ENCODE measurements at regions not wholly inside any gene's neighbourhood (a gene's known extent, or its start where the extent isn't known, plus 50 kb on each side); places are given as distances from the start of the nearest gene placed in this dataset.

DNA sequence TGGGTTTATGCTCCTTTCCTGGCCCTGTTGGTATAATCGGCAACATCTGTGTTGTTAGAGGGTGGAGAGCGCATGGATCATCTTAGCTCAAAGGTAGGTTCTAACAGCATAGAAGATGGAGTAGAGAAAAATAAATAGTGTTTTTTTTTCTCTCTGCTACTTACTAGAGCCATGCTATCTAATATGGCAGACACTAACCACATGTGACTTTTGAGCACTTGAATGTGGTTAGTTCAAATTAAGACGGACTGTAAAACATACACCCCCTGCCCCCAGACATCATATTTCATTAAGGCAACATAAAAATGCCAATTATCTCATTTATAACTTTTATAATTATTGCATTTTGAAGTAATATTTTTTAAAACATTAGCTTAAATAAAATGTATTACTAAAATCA, 525.1 kb downstream of the KIF20B start:
- Mint-ChIP-seq H3K4me3 (no peak overlapping the region), H3K36me3 (no peaks in the 10 kb centered on the region), H3K27me3 (ENCODE audit: low read depth) (no peaks in the 10 kb centered on the region), H3K4me1 (no peaks in the 10 kb centered on the region; the same call in 1 of the 2 replicates), H3K27ac (no peak overlapping the region), H3K9me3 (peaks cover 10% of the 10 kb centered on the region; the same call in 1 of the 2 replicates)
- DNase-seq (ENCODE audit: low spot score) (no peak), ATAC-seq (no peak)
- POLR2A ChIA-PET = no interaction called here
- no peak for TF ChIP-seq SMAD4 (CRISPR knock-in tag; IDR thresholded peaks at IDR 0.05)
- TF ChIP-seq, protein P1, sequence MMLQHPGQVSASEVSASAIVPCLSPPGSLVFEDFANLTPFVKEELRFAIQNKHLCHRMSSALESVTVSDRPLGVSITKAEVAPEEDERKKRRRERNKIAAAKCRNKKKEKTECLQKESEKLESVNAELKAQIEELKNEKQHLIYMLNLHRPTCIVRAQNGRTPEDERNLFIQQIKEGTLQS (CRISPR knock-in tag; conservative IDR thresholded peaks at IDR 0.05) = no peak
- TF ChIP-seq, protein P2, sequence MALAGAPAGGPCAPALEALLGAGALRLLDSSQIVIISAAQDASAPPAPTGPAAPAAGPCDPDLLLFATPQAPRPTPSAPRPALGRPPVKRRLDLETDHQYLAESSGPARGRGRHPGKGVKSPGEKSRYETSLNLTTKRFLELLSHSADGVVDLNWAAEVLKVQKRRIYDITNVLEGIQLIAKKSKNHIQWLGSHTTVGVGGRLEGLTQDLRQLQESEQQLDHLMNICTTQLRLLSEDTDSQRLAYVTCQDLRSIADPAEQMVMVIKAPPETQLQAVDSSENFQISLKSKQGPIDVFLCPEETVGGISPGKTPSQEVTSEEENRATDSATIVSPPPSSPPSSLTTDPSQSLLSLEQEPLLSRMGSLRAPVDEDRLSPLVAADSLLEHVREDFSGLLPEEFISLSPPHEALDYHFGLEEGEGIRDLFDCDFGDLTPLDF (CRISPR knock-in tag; IDR thresholded peaks at IDR 0.05) = no peak
- TF ChIP-seq, protein P3, sequence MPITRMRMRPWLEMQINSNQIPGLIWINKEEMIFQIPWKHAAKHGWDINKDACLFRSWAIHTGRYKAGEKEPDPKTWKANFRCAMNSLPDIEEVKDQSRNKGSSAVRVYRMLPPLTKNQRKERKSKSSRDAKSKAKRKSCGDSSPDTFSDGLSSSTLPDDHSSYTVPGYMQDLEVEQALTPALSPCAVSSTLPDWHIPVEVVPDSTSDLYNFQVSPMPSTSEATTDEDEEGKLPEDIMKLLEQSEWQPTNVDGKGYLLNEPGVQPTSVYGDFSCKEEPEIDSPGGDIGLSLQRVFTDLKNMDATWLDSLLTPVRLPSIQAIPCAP (CRISPR knock-in tag; IDR thresholded peaks at IDR 0.05) = no peak
- no peak for TF ChIP-seq SMAD3 (CRISPR knock-in tag; IDR thresholded peaks at IDR 0.05; ENCODE audit: borderline replicate concordance)
- TF ChIP-seq ZNF121 (CRISPR knock-in tag; IDR thresholded peaks at IDR 0.05) = no peak
- TF ChIP-seq E2F5 (CRISPR knock-in tag; IDR thresholded peaks at IDR 0.05) = no peak
- no peak for TF ChIP-seq MYBL2 (CRISPR knock-in tag; IDR thresholded peaks at IDR 0.05)
- TF ChIP-seq HMGXB4 (CRISPR knock-in tag; IDR thresholded peaks at IDR 0.05) = no peak
- TF ChIP-seq ESRRA (CRISPR knock-in tag; IDR thresholded peaks at IDR 0.05; ENCODE audit: borderline replicate concordance) = no peak
- TF ChIP-seq ERG (CRISPR knock-in tag; IDR thresholded peaks at IDR 0.05) = no peak
- TF ChIP-seq, protein P4, sequence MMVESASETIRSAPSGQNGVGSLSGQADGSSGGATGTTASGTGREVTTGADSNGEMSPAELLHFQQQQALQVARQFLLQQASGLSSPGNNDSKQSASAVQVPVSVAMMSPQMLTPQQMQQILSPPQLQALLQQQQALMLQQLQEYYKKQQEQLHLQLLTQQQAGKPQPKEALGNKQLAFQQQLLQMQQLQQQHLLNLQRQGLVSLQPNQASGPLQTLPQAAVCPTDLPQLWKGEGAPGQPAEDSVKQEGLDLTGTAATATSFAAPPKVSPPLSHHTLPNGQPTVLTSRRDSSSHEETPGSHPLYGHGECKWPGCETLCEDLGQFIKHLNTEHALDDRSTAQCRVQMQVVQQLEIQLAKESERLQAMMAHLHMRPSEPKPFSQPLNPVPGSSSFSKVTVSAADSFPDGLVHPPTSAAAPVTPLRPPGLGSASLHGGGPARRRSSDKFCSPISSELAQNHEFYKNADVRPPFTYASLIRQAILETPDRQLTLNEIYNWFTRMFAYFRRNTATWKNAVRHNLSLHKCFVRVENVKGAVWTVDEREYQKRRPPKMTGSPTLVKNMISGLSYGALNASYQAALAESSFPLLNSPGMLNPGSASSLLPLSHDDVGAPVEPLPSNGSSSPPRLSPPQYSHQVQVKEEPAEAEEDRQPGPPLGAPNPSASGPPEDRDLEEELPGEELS (CRISPR knock-in tag; IDR thresholded peaks at IDR 0.05) = no peak
- TF ChIP-seq, protein P5, sequence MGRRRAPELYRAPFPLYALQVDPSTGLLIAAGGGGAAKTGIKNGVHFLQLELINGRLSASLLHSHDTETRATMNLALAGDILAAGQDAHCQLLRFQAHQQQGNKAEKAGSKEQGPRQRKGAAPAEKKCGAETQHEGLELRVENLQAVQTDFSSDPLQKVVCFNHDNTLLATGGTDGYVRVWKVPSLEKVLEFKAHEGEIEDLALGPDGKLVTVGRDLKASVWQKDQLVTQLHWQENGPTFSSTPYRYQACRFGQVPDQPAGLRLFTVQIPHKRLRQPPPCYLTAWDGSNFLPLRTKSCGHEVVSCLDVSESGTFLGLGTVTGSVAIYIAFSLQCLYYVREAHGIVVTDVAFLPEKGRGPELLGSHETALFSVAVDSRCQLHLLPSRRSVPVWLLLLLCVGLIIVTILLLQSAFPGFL (CRISPR knock-in tag; IDR thresholded peaks at IDR 0.05; ENCODE audit: borderline replicate concordance) = no peak
- no peak for TF ChIP-seq RORB (CRISPR knock-in tag; IDR thresholded peaks at IDR 0.05)
- TF ChIP-seq, protein P6, sequence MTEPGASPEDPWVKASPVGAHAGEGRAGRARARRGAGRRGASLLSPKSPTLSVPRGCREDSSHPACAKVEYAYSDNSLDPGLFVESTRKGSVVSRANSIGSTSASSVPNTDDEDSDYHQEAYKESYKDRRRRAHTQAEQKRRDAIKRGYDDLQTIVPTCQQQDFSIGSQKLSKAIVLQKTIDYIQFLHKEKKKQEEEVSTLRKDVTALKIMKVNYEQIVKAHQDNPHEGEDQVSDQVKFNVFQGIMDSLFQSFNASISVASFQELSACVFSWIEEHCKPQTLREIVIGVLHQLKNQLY (CRISPR knock-in tag; IDR thresholded peaks at IDR 0.05) = no peak
- TF ChIP-seq OVOL2 (CRISPR knock-in tag; IDR thresholded peaks at IDR 0.05; ENCODE audit: borderline replicate concordance) = no peak
- TF ChIP-seq HMGA2 (CRISPR knock-in tag; IDR thresholded peaks at IDR 0.05) = no peak
- CTCF ChIA-PET = no interaction called here

All from WTC11 (cell line).